ENCODE measurements at regions not wholly inside any gene's neighbourhood (a gene's known extent, or its start where the extent isn't known, plus 50 kb on each side); places are given as distances from the start of the nearest gene placed in this dataset.

GRCh38 chr4:71683309-71683708, 100.6 kb downstream of the GC start:
- no peak overlapping the region for H3K4me3 ChIP-seq (ENCODE audit: low read length in 3 of 3)
- H3K36me3 ChIP-seq (ENCODE audit: control insufficient read depth in 2 of 3, insufficient read depth in 3 of 3, low read length in 3 of 3) = no peaks in the 10 kb centered on the region
- no peak for FAIRE-seq
- TF ChIP-seq CTCF (IDR thresholded peaks at IDR 0.05; ENCODE audit: borderline replicate concordance, extremely low read depth, insufficient read depth) = no peak
- H3K27me3 ChIP-seq (ENCODE audit: control insufficient read depth, insufficient read depth, low read length) = no peaks in the 10 kb centered on the region
- DNase-seq = no peak
- no peaks in the 10 kb centered on the region for H3K9me3 ChIP-seq (ENCODE audit: control insufficient read depth in 2 of 3, insufficient read depth in 1 of 3, low read length in 3 of 3)
- no peaks in the 10 kb centered on the region for H3K4me1 ChIP-seq (ENCODE audit: control insufficient read depth in 2 of 3, insufficient read depth in 2 of 3, low read depth in 1 of 3, low read length in 3 of 3)
- intact Hi-C loops (cut with DNase I) = no loop called here
- no peak overlapping the region for H3K9ac ChIP-seq (ENCODE audit: low read length in 3 of 3)
- no peak overlapping the region for H3K27ac ChIP-seq (ENCODE audit: low read depth in 2 of 2, low read length in 2 of 2)

- FAIRE-seq = no peak
- H3K27ac ChIP-seq (ENCODE audit: low read depth in 2 of 2, low read length in 2 of 2) = no peak overlapping the region
Measured at GRCh38 chr4:71680706-71681105, 103.2 kb downstream of the GC start.

GRCh38 chr4:71677568-71677967, 106.3 kb downstream of the GC start:
- H3K4me3 ChIP-seq (ENCODE audit: low read length in 3 of 3) = no peak overlapping the region
- H3K27ac ChIP-seq (ENCODE audit: low read depth in 2 of 2, low read length in 2 of 2) = no peak overlapping the region
- FAIRE-seq = no peak

More at GRCh38 chr4:71680706-71681105, 103.2 kb downstream of the GC start:
- no peak for TF ChIP-seq CTCF (IDR thresholded peaks at IDR 0.05; ENCODE audit: borderline replicate concordance, extremely low read depth, insufficient read depth)
- H3K27me3 ChIP-seq (ENCODE audit: control insufficient read depth, insufficient read depth, low read length) = no peaks in the 10 kb centered on the region
- no peaks in the 10 kb centered on the region for H3K36me3 ChIP-seq (ENCODE audit: control insufficient read depth in 2 of 3, insufficient read depth in 3 of 3, low read length in 3 of 3)
- H3K4me1 ChIP-seq (ENCODE audit: control insufficient read depth in 2 of 3, insufficient read depth in 2 of 3, low read depth in 1 of 3, low read length in 3 of 3) = no peaks in the 10 kb centered on the region
- H3K4me3 ChIP-seq (ENCODE audit: low read length in 3 of 3) = no peak overlapping the region
- H3K9me3 ChIP-seq (ENCODE audit: control insufficient read depth in 2 of 3, insufficient read depth in 1 of 3, low read length in 3 of 3) = no peaks in the 10 kb centered on the region
- no peak overlapping the region for H3K9ac ChIP-seq (ENCODE audit: low read length in 3 of 3)
- DNase-seq = no peak
- intact Hi-C loops (cut with DNase I) = no loop called here

More at GRCh38 chr4:71677568-71677967, 106.3 kb downstream of the GC start:
- Histone ChIP-seq H3K4me1 (ENCODE audit: control insufficient read depth in 2 of 3, insufficient read depth in 2 of 3, low read depth in 1 of 3, low read length in 3 of 3) (no peaks in the 10 kb centered on the region), H3K36me3 (ENCODE audit: control insufficient read depth in 2 of 3, insufficient read depth in 3 of 3, low read length in 3 of 3) (no peaks in the 10 kb centered on the region), H3K27me3 (ENCODE audit: control insufficient read depth, insufficient read depth, low read length) (no peaks in the 10 kb centered on the region), H3K9me3 (ENCODE audit: control insufficient read depth in 2 of 3, insufficient read depth in 1 of 3, low read length in 3 of 3) (no peaks in the 10 kb centered on the region), H3K9ac (ENCODE audit: low read length in 3 of 3) (no peak overlapping the region)
- no peak for DNase-seq
- intact Hi-C loops (cut with DNase I) = no loop called here
- no peak for TF ChIP-seq CTCF (IDR thresholded peaks at IDR 0.05; ENCODE audit: borderline replicate concordance, extremely low read depth, insufficient read depth)
